ENCODE measurements at regions not wholly inside any gene's neighbourhood (a gene's known extent, or its start where the extent isn't known, plus 50 kb on each side); places are given as distances from the start of the nearest gene placed in this dataset.
"Not testable (repeated sequence)": the region's sequence is repeated elsewhere in the genome, so short reads cannot be mapped to it uniquely, and the experiment has no call there.

DNA sequence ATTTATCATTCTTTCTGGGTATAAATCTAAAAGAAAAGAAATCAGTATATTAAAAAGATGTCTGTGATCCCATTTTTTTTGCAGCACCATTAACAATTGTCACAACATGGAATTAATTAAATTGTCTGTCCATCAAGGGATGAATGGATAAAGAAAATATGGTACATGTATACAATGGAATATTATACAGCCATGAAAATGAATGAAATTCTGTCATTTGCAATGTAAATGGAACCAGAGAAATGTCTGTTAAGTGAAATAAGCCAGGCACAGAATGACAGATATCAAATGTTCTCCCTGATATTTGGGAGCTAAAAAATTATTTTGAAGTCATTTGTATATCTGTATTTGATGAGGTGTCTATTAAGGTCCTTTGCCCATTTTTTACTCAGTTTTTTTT, 77.1 kb upstream of the NDST4 start:
- no peak for DNase-seq

DNA sequence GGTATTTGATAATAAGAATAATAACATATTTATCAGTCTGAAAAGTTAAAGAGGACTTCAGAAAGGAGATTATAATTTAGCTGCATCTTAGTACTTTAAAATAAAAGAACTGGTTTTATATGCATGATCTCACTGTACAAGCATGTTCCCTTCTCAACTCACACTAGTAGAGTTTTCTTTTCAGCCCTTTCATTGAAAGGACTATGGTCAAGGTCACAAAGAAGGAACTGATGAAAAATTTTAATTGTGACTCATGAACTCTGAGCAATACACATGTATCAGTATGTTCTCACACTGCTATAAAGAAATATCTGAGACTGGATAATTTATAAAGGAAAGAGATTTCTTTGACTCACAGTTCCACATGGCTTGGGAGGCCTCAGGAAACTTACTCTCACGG, 73.7 kb upstream of the NDST4 start:
- DNase-seq = no peak

DNA sequence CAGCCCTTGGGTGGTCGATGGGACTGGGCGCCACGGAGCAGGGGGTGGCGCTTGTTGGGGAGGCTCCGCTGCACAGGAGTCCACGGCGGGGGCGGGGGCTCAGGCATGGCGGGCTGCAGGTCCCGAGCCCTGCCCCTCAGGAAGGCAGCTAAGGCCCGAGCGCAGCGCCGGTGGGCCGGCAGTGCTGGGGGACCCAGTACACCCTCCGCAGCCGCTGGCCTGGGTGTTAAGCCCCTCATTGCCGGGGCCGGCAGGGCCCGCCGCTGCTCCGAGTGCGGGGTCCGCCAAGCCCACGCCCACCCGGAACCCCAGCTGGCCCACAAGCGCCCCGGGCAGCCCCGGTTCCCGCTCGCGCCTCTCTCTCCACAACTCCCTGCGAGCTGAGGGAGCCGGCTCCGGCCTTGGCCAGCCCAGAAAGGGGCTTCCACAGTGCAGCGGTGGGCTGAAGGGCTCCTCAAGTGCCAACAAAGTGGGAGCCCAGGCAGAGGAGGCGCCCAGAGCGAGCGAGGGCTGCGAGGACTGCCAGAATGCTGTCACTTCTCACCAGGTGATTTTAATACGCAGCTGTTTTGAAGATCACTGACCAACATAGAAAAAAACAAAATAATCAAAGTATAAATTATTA, 66.1 kb upstream of the NDST4 start:
- DNase-seq = not testable (repeated sequence)

DNA sequence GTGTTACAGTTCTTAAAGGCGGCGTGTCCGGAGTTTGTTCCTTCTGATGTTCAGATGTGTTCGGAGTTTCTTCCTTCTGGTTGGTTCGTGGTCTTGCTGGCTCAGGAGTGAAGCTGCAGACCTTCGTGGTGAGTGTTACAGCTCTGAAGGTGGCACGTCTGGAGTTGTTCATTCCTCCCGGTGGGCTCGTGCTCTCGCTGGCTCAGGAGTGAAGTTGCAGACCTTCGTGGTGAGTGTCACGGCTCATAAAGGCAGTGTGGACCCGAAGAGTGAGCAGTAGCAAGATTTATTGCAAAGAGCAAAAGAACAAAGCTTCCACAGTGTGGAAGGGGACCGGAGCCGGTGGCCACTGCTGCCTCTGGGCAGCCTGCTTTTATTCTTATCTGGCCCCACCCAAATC, 65.3 kb upstream of the NDST4 start:
- not testable (repeated sequence) for DNase-seq

DNA sequence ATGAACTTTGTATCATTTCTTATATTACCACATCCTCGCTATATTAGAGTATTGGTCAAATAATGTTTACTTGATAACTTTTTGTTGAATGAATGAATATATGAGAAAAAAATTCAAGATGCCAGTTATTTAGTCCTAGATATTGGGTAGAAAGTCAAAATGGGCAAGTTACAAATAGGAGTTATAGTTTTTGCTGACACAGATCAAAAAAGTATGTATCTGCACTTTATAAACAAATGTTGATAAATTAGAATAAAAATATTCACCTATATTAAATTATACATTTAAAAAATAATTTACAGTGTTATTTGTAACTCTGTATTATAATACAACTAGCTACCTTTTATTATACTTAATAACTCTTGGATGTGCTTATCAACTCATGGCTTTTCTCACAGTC, 57.8 kb upstream of the NDST4 start:
- DNase-seq = no peak

DNA sequence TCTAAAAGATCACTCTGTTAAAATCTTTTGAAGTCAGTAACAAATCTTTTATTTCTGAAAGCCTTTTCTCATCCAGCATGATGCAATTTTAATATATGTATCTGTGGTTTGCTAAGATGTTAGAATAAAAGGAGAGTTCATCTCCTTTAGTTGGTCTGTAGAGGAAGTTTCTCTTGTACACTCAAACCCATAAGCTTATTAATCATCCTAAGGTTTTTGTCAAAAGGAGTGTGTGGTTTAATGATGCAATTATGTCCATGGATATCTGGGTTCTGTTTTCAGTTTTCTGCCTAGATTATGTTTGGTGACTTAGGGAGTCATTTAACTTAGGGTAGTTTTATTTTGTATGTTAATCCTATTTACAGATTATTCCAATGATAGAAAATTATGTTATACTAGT, 52.1 kb upstream of the NDST4 start:
- DNase-seq = peak in 2 of 4 experiments; percentile 30 to 55
